Right atrium auricular region (tissue), 2 donors: ENCODE measurements at regions not wholly inside any gene's neighbourhood (a gene's known extent, or its start where the extent isn't known, plus 50 kb on each side); places are given as distances from the start of the nearest gene placed in this dataset.

Source experiments
- DNase-seq: peaks from one replicate; pipeline ENCODE4 v3.0.0-alpha.2; 2019; ENCODE audit warnings: low spot score
- H3K27ac ChIP-seq, 2 donors: fragments of 200-600 bp; sonication (generic); 1 replicate in 1 of 2; 2 replicates in 1 of 2; pipeline ENCODE4 v1.5.1; 2016 to 2019
- H3K27me3 ChIP-seq, 2 donors: fragments of 200-600 bp; sonication (generic); one replicate each; pipeline versions ENCODE4 v1.5.1 to v1.6.0; 2017 to 2019
- H3K36me3 ChIP-seq: fragments of 200-600 bp; sonication (generic); one replicate; pipeline ENCODE4 v1.5.1; 2016
- H3K4me1 ChIP-seq, 2 donors: fragments of 200-600 bp; sonication (generic); one replicate each; pipeline versions ENCODE4 v1.5.1 to v1.6.0; 2017 to 2019
- H3K4me3 ChIP-seq, 2 donors: fragments of 200-600 bp; sonication (generic); 1 replicate in 1 of 2; 2 replicates in 1 of 2; pipeline ENCODE4 v1.5.1; 2017 to 2019; ENCODE audit warnings: mild to moderate bottlenecking in 1 of 2, moderate library complexity in 1 of 2
- H3K9me3 ChIP-seq, 2 donors: fragments of 200-600 bp; sonication (generic); one replicate each; pipeline ENCODE4 v1.5.1; 2019
- CTCF ChIP-seq, 2 donors: fragments of 200-600 bp; sonication (generic); IDR thresholded peaks; one replicate each; pipeline ENCODE4 v1.5.1; 2019; ENCODE audit warnings: antibody characterized with exemption in 2 of 2

- no peaks in the 10 kb centered on the region for H3K27me3 ChIP-seq
- no peaks in the 10 kb centered on the region for H3K9me3 ChIP-seq
- no peaks in the 10 kb centered on the region for H3K4me1 ChIP-seq
- TF ChIP-seq CTCF (IDR thresholded peaks at IDR 0.05): no peak
- no peak overlapping the region for H3K27ac ChIP-seq
- DNase-seq: no peak
- no peaks in the 10 kb centered on the region for H3K36me3 ChIP-seq
- no peak overlapping the region for H3K4me3 ChIP-seq
Observed at GRCh38 chr3:152547153-152547552, 278.4 kb downstream of the MBNL1 start.

GRCh38 chr3:152549263-152549662, 280.5 kb downstream of the MBNL1 start:
- Histone ChIP-seq H3K4me3 (no peak overlapping the region), H3K36me3 (no peaks in the 10 kb centered on the region), H3K4me1 (no peaks in the 10 kb centered on the region), H3K9me3 (no peaks in the 10 kb centered on the region), H3K27ac (no peak overlapping the region), H3K27me3 (no peaks in the 10 kb centered on the region)
- no peak for DNase-seq
- TF ChIP-seq CTCF (IDR thresholded peaks at IDR 0.05): no peak

- TF ChIP-seq CTCF (IDR thresholded peaks at IDR 0.05): no peak
- no peaks in the 10 kb centered on the region for H3K36me3 ChIP-seq
- H3K27ac ChIP-seq: no peak overlapping the region
- no peak for DNase-seq
- H3K27me3 ChIP-seq: no peaks in the 10 kb centered on the region
- H3K4me1 ChIP-seq: peaks cover 0 to 7% of the 10 kb centered on the region in 2 donors
- no peak overlapping the region for H3K4me3 ChIP-seq
- H3K9me3 ChIP-seq: no peaks in the 10 kb centered on the region
Observed at GRCh38 chr3:152550284-152550683, 281.6 kb downstream of the MBNL1 start.

GRCh38 chr3:152554980-152555379, 280.0 kb upstream of the P2RY1 start:
- no peaks in the 10 kb centered on the region for H3K36me3 ChIP-seq
- H3K4me3 ChIP-seq: no peak overlapping the region
- DNase-seq: no peak
- peak overlapping the region; percentile 27 to 93 for H3K27ac ChIP-seq
- no peak for TF ChIP-seq CTCF (IDR thresholded peaks at IDR 0.05)
- H3K4me1 ChIP-seq: peaks cover 4 to 46% of the 10 kb centered on the region in 2 donors
- no peaks in the 10 kb centered on the region for H3K9me3 ChIP-seq
- H3K27me3 ChIP-seq: no peaks in the 10 kb centered on the region

- H3K27me3 ChIP-seq: no peaks in the 10 kb centered on the region
- H3K27ac ChIP-seq: peak overlapping the region; percentile 65 to 93
- DNase-seq: no peak
- TF ChIP-seq CTCF (IDR thresholded peaks at IDR 0.05): no peak
- no peaks in the 10 kb centered on the region for H3K9me3 ChIP-seq
- no peaks in the 10 kb centered on the region for H3K36me3 ChIP-seq
- H3K4me1 ChIP-seq: peaks cover 4 to 46% of the 10 kb centered on the region in 2 donors
- no peak overlapping the region for H3K4me3 ChIP-seq
Observed at GRCh38 chr3:152555666-152556291, 279.2 kb upstream of the P2RY1 start.

- no peaks in the 10 kb centered on the region for H3K27me3 ChIP-seq
- DNase-seq: no peak
Observed at GRCh38 chr3:152556731-152557254, 278.1 kb upstream of the P2RY1 start.

More at GRCh38 chr3:152556731-152557254, 278.1 kb upstream of the P2RY1 start:
- no peak overlapping the region for H3K4me3 ChIP-seq
- no peaks in the 10 kb centered on the region for H3K9me3 ChIP-seq
- peak overlapping the region; percentile 65 to 93 for H3K27ac ChIP-seq
- no peaks in the 10 kb centered on the region for H3K36me3 ChIP-seq
- peaks cover 4 to 46% of the 10 kb centered on the region in 2 donors for H3K4me1 ChIP-seq
- no peak for TF ChIP-seq CTCF (IDR thresholded peaks at IDR 0.05)
